ENCODE measurements at regions not wholly inside any gene's neighbourhood (a gene's known extent, or its start where the extent isn't known, plus 50 kb on each side); places are given as distances from the start of the nearest gene placed in this dataset.

DNA sequence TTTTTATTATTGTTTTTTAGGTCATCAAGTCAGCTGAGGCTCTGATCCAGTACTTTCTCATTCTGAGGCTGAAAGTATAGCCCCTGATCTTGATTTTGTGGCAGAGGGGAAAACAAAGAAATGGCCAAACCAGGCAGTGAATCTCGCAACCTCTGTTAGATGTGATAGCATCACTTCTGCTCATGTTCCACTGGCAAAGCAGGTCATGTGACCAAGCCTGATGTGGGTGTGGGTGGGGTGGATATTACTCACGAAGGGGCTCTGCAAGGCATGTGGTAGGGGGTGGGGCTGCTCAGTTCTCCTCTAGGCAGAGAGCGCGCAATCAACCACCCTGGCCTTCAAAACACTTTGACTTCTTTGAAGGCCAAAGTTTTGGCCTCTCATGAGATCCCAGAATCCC lies 254.2 kb downstream of the MYCN start:
- TF ChIP-seq, protein P1, sequence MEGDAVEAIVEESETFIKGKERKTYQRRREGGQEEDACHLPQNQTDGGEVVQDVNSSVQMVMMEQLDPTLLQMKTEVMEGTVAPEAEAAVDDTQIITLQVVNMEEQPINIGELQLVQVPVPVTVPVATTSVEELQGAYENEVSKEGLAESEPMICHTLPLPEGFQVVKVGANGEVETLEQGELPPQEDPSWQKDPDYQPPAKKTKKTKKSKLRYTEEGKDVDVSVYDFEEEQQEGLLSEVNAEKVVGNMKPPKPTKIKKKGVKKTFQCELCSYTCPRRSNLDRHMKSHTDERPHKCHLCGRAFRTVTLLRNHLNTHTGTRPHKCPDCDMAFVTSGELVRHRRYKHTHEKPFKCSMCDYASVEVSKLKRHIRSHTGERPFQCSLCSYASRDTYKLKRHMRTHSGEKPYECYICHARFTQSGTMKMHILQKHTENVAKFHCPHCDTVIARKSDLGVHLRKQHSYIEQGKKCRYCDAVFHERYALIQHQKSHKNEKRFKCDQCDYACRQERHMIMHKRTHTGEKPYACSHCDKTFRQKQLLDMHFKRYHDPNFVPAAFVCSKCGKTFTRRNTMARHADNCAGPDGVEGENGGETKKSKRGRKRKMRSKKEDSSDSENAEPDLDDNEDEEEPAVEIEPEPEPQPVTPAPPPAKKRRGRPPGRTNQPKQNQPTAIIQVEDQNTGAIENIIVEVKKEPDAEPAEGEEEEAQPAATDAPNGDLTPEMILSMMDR (IDR thresholded peaks at IDR 0.05), result no peak
- no peak for TF ChIP-seq POLR2A (IDR thresholded peaks at IDR 0.05)
